Memory B cell (primary cell): ENCODE measurements at regions not wholly inside any gene's neighbourhood (a gene's known extent, or its start where the extent isn't known, plus 50 kb on each side); places are given as distances from the start of the nearest gene placed in this dataset.

Experiments used
- ATAC-seq: fragments of 150-1000 bp; cut with Tn5 transposase; 2 replicates; pipeline ENCODE4 v1.10.0; 2021; ENCODE audit warnings: low read depth, mild to moderate bottlenecking, moderate library complexity
- DNase-seq, 2 donors: peaks; one replicate each; pipeline ENCODE4 v3.0.0; 2022; ENCODE audit warnings: low spot score in 2 of 2
- H3K27ac Mint-ChIP-seq: one replicate; pipeline ENCODE4 v1.8.0; 2022; ENCODE audit warnings: mild to moderate bottlenecking, moderate library complexity, mixed read lengths
- H3K27me3 Mint-ChIP-seq: one replicate; pipeline ENCODE4 v1.8.0; 2022; ENCODE audit warnings: mixed read lengths
- H3K36me3 Mint-ChIP-seq: one replicate; pipeline ENCODE4 v1.8.0; 2022; ENCODE audit warnings: mild to moderate bottlenecking, mixed read lengths
- H3K4me1 Mint-ChIP-seq: one replicate; pipeline ENCODE4 v1.8.0; 2022; ENCODE audit warnings: mixed read lengths
- H3K4me3 Mint-ChIP-seq: one replicate; pipeline ENCODE4 v1.8.0; 2022; ENCODE audit warnings: mild to moderate bottlenecking, moderate library complexity, mixed read lengths
- H3K9me3 Mint-ChIP-seq: one replicate; pipeline ENCODE4 v1.8.0; 2022; ENCODE audit warnings: mixed read lengths

DNA sequence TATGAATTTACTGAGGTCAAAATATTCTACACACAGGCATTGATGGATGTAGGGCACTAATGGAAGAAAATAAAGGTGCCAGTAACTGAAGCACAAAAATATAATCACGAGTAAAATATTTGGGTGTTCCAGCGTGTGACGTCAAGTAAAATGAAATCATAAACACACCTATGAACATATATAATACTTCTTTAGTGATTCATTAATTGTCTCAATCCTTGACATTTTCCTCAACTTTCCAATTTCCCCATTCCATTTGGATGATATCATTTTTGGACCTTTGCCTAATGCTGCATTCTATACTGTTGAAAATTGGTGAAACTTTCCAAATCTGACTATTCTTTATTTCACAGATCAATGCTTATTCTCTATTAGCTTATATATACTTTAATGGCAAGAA lies 649.3 kb downstream of the GALC start:
- H3K27ac Mint-ChIP-seq, result no peak overlapping the region
- H3K4me3 Mint-ChIP-seq, result no peak overlapping the region
- no peaks in the 10 kb centered on the region for H3K36me3 Mint-ChIP-seq
- DNase-seq (no peak), ATAC-seq (no peak)
- H3K27me3 Mint-ChIP-seq, result no peaks in the 10 kb centered on the region
- H3K9me3 Mint-ChIP-seq, result peaks cover 7% of the 10 kb centered on the region
- no peaks in the 10 kb centered on the region for H3K4me1 Mint-ChIP-seq

- Mint-ChIP-seq H3K27me3 (no peaks in the 10 kb centered on the region), H3K36me3 (no peaks in the 10 kb centered on the region), H3K4me3 (no peak overlapping the region), H3K27ac (no peak overlapping the region), H3K9me3 (peaks cover 4% of the 10 kb centered on the region), H3K4me1 (no peaks in the 10 kb centered on the region)
- no peak for ATAC-seq
- no peak for DNase-seq
These were observed 657.8 kb downstream of the GALC start for GRCh38 chr14:87334997-87335685.

DNA sequence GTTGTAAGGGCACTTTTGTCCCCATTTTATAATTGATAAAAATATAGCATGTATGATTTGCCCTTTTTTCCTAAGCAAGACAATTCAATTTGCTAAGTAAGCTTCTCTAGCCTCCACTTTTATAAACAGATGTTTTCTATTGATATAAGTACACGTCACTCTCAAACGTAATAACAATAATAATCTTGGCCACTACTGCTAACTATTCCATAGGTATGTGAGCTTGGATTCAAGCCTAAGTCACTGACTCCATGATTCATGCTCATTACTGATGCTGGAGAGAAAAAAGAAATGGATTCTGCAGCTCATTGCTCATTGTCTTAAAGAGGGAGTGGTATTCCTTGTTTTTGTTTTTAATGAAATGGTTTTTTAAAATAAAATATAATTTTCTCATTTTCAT lies 661.0 kb downstream of the GALC start:
- Mint-ChIP-seq H3K4me3 (no peak overlapping the region), H3K27me3 (no peaks in the 10 kb centered on the region), H3K36me3 (no peaks in the 10 kb centered on the region), H3K27ac (no peak overlapping the region), H3K9me3 (peaks cover 2% of the 10 kb centered on the region), H3K4me1 (no peaks in the 10 kb centered on the region)
- no peak for ATAC-seq
- DNase-seq, result no peak

- Mint-ChIP-seq H3K4me3 (no peak overlapping the region), H3K9me3 (peaks cover 7% of the 10 kb centered on the region), H3K27ac (no peak overlapping the region), H3K4me1 (no peaks in the 10 kb centered on the region), H3K27me3 (no peaks in the 10 kb centered on the region), H3K36me3 (no peaks in the 10 kb centered on the region)
- no peak for ATAC-seq
- no peak for DNase-seq
These were observed 667.2 kb downstream of the GALC start for GRCh38 chr14:87325741-87326140.

DNA sequence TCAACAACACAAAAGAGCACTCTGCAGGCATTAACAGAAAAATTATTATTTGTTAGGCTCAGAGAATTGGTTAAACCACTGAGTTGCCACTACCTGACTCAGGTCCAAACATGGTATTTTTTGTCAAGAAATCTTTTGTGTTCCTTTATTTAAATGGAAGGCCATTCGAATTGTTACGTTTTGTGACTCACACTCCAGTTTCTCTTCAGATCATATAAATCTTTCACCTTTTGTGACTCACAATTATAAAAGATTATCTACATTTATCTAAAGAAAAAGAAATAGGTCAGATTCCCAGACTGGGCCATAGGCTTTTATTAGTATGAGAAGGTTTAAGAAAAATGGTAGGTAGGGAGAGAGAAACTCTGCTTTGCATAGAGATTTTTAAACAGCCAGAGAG lies 669.8 kb downstream of the GALC start:
- ATAC-seq (no peak), DNase-seq (no peak)
- no peaks in the 10 kb centered on the region for H3K36me3 Mint-ChIP-seq
- H3K9me3 Mint-ChIP-seq, result peaks cover 7% of the 10 kb centered on the region
- no peaks in the 10 kb centered on the region for H3K4me1 Mint-ChIP-seq
- H3K4me3 Mint-ChIP-seq, result no peak overlapping the region
- no peak overlapping the region for H3K27ac Mint-ChIP-seq
- no peaks in the 10 kb centered on the region for H3K27me3 Mint-ChIP-seq

DNA sequence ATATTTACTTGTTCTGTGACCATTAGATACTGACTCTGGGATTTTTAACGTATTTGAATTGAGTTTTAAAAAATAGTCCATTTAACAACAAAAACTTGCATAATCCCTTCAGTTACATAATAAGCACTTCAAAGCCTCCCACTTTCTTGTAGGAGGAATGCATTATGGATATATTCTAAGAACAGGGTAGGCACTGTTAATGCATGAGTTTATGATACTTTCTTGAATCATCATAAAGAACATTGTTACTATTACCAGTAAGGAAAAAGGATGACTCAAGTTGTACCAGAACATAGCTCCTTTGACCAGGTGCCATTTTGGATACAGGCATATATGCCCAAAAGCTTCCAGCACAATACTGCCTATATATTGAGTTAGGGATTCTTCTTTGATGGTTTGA lies 671.4 kb downstream of the GALC start:
- ATAC-seq (no peak), DNase-seq (no peak)
- Mint-ChIP-seq H3K27me3 (no peaks in the 10 kb centered on the region), H3K9me3 (peaks cover 7% of the 10 kb centered on the region), H3K4me3 (no peak overlapping the region), H3K4me1 (no peaks in the 10 kb centered on the region), H3K36me3 (no peaks in the 10 kb centered on the region), H3K27ac (no peak overlapping the region)

GRCh38 chr14:87312894-87313205 lies 680.1 kb downstream of the GALC start:
- Mint-ChIP-seq H3K36me3 (no peaks in the 10 kb centered on the region), H3K27me3 (no peaks in the 10 kb centered on the region), H3K4me3 (no peak overlapping the region), H3K4me1 (no peaks in the 10 kb centered on the region), H3K9me3 (peaks cover 9% of the 10 kb centered on the region), H3K27ac (no peak overlapping the region)
- ATAC-seq (no peak), DNase-seq (no peak)

DNA sequence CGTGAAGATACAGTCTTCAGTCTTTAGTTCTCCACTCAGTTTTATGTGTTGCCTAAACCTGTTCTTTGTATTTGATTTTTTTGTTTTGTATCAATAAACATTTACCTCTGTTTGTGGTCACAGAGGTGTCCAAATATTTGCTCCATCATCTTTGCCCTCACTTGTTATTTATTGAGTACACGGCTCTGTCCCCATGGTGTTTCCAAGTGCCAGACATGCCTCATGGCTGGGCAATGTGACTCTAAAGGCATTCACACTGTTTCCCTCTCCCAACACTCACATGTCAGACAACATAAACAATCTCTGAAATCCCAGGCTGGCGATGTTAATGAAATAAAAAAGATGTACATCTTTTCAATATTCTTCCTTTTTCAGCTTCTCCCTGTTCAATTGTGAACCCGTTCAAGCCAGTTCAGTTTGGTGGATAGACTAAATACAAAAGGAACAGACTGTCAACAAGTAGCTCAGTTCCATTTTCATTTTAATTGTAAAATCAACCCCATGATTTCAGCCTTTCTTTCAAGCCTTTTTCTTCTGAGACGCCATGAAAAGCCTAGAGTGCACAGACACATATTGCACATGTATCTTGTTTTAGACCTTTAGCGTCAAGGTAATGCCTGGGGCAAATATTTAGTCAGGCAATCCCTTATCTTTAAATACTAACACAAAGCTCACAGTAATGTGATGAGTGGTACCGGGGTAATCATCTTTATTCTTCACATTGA lies 680.7 kb downstream of the GALC start:
- no peak for DNase-seq
- H3K36me3 Mint-ChIP-seq, result no peaks in the 10 kb centered on the region
- H3K27ac Mint-ChIP-seq, result no peak overlapping the region
- peaks cover 9% of the 10 kb centered on the region for H3K9me3 Mint-ChIP-seq
- no peak overlapping the region for H3K4me3 Mint-ChIP-seq
- no peak for ATAC-seq
- no peaks in the 10 kb centered on the region for H3K27me3 Mint-ChIP-seq
- no peaks in the 10 kb centered on the region for H3K4me1 Mint-ChIP-seq

DNA sequence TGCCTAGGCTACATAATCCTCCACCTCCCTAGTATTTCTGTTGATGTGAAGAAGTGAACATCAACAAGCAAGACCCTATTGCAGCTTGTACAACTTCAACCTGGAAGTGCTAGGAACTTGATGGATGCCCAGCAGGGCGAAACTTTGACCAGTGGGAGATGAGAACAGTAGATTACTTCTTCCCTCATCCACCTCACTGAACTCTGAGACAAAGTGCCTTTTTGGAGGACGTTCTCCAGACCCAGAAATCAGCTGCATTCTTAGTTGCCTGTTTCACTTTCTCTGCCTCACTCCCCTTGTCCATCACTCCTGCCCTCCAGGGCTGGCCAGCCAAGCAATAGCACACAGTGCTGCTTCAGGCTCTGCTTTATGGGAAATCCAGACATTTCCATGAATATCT lies 683.4 kb downstream of the GALC start:
- no peaks in the 10 kb centered on the region for H3K36me3 Mint-ChIP-seq
- H3K27me3 Mint-ChIP-seq, result no peaks in the 10 kb centered on the region
- peaks cover 11% of the 10 kb centered on the region for H3K9me3 Mint-ChIP-seq
- H3K4me1 Mint-ChIP-seq, result no peaks in the 10 kb centered on the region
- ATAC-seq (no peak), DNase-seq (no peak)
- no peak overlapping the region for H3K4me3 Mint-ChIP-seq
- no peak overlapping the region for H3K27ac Mint-ChIP-seq

GRCh38 chr14:87306409-87307168 lies 686.4 kb downstream of the GALC start:
- DNase-seq, result no peak

DNA sequence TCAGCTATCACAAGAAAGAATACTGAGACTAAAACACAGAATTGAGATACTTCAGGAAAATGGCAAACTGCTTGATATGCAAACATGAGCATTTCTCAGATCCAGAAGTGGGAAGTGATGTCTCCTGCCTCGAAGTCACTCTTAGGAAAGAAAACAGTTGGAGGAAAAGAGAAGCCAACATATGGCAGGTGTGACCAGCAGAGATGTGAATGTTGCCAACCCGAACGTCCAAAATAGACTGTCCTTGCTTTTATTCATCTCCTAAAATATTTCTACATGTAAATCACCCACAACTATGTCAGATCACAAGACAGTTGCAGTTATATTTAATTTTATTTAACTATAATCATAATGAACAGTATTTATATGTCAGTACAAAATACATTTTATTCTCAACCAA lies 687.6 kb downstream of the GALC start:
- peaks cover 7% of the 10 kb centered on the region for H3K9me3 Mint-ChIP-seq
- ATAC-seq, result no peak
- no peaks in the 10 kb centered on the region for H3K27me3 Mint-ChIP-seq
- no peak overlapping the region for H3K4me3 Mint-ChIP-seq
- H3K4me1 Mint-ChIP-seq, result no peaks in the 10 kb centered on the region
- H3K27ac Mint-ChIP-seq, result no peak overlapping the region
- no peak for DNase-seq
- H3K36me3 Mint-ChIP-seq, result no peaks in the 10 kb centered on the region

More at GRCh38 chr14:87306409-87307168, 686.4 kb downstream of the GALC start:
- Mint-ChIP-seq H3K27me3 (no peaks in the 10 kb centered on the region), H3K9me3 (peaks cover 9% of the 10 kb centered on the region), H3K4me3 (no peak overlapping the region), H3K27ac (no peak overlapping the region), H3K36me3 (no peaks in the 10 kb centered on the region), H3K4me1 (no peaks in the 10 kb centered on the region)
- no peak for ATAC-seq

DNA sequence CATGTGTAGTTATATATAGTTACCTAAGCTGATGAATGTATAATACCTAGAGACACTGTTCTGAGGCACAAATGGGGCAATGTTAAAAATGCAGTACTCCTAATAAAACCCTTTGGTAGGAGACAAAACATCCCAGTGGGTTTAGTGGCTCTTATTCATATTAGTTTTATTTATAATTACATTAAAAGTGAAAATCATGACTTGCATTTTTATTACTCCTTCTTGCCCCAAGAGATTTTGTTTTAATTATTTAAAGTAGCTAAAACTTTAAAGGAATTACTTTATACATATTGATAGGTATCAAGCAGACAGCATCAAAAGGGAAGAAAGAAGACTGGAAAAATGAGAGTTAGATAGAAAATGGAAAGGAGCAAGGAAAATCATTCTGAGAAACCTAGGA lies 688.6 kb downstream of the GALC start:
- Mint-ChIP-seq H3K4me1 (no peaks in the 10 kb centered on the region), H3K36me3 (no peaks in the 10 kb centered on the region), H3K27me3 (no peaks in the 10 kb centered on the region), H3K27ac (no peak overlapping the region), H3K9me3 (peaks cover 9% of the 10 kb centered on the region), H3K4me3 (no peak overlapping the region)
- no peak for ATAC-seq
- DNase-seq, result no peak

DNA sequence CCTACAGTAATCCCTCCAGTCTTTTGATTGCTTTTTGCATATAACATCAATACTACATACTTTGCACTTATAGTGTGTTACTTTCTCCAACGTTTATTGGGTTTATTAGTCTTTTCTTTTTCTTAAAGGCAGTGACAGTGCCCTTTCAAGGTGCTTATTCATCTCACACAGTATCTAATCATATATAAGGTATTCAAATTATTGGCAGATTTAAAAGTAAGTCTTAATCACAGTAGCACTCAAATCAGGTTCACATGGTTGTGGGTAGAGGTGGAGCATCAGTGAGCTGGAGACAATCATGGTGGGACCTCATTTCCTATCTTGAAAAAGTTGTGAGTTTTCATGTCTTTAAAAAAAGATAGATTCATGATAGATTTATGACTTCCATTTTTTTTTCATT lies 706.2 kb downstream of the GALC start:
- H3K27ac Mint-ChIP-seq, result no peak overlapping the region
- no peaks in the 10 kb centered on the region for H3K27me3 Mint-ChIP-seq
- H3K36me3 Mint-ChIP-seq, result no peaks in the 10 kb centered on the region
- DNase-seq (no peak), ATAC-seq (no peak)
- H3K4me1 Mint-ChIP-seq, result no peaks in the 10 kb centered on the region
- H3K4me3 Mint-ChIP-seq, result no peak overlapping the region
- peaks cover 5% of the 10 kb centered on the region for H3K9me3 Mint-ChIP-seq

DNA sequence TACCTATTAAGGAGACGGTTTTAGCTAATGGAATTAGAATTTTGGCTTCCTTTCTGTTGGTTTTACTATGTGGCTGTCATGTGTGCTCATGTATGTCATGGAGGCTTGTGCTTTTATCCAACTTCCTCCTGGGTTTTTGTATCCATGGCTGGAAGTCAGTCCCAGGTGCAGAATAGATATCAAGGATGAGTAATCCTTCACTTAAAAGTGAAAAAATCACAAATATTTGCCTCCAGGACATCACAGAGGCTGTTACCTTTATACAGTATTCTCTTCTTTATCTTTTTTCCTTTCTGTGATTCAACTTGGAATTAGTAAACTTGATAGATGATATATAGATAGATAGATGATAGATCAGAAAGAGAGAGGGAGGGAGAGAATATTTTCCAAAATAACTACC lies 706.8 kb downstream of the GALC start:
- no peak for DNase-seq

More for the DNA sequence above, 706.8 kb downstream of the GALC start:
- Mint-ChIP-seq H3K9me3 (peaks cover 4% of the 10 kb centered on the region), H3K36me3 (no peaks in the 10 kb centered on the region), H3K4me3 (no peak overlapping the region), H3K27ac (no peak overlapping the region), H3K27me3 (no peaks in the 10 kb centered on the region), H3K4me1 (no peaks in the 10 kb centered on the region)
- ATAC-seq, result no peak
